GDM1 (cell line): ENCODE measurements at regions not wholly inside any gene's neighbourhood (a gene's known extent, or its start where the extent isn't known, plus 50 kb on each side); places are given as distances from the start of the nearest gene placed in this dataset.

Experiments
- DNase-seq: peaks from one replicate; lab custom pipeline; 2025; lab: John Stamatoyannopoulos, UW

DNA sequence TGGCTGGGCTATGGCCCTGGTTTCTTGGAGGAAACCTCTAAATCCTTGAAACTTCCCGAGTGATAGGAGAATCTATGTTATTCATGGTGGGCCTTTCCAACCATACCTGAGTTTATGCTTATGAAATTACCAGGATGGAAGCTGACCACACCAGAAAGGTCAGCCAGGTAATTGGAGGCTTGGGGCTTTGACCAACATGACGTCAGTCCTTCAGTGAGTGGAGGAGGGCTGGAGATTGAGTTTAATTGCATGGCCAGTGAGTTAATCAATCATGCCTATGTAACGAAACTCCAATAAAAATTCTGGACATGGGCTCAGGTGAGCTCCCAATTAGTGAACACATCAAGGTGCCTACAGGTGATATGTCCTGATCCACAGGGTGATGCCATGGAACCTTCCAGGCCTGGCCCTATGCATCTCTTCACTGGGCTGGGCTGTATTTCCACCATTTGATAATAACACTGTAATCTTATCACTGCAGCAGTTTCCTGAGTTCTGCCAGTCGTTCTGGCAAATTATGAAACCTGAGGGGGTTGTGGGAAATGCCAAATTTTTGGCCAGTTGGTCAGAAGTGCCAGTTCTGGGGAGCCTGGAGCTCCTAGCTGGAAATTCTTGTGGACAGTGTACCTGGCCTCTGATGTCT is 106.5 kb downstream of the CDH26 start:
- no peak for DNase-seq

DNA sequence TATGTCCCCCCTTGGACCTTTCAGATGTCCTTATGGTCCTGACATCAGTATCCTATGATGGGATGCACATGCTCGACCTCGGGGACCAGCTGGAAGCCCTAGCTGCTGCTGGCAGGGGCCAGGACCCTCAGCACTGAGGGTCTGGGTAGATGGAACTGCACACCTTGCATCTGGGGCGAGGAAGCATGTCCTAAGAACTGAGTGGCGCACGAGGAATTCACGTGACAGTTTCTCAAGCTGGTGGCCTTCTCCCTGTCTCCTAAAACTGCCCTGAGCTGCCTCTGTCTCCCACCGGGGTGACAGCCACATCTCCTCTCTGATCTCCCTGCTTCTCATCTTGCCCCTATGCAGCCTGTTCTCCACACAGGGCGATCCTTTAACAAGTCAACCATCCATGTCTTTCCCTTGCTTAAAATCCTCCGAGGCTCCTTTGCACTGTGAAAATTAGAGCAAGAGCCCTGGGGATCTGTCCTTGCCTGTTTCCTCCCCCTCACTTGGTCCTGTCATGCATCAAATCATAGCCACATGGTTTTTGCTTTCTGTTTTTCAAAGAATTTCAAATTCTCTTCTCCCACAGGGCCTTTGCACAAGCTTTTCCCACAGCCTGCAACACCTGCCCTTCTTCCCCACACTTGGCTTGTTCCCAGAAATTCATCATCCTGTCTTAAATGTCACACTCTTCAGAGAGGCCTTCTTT is 107.7 kb downstream of the CDH26 start:
- DNase-seq = no peak

DNA sequence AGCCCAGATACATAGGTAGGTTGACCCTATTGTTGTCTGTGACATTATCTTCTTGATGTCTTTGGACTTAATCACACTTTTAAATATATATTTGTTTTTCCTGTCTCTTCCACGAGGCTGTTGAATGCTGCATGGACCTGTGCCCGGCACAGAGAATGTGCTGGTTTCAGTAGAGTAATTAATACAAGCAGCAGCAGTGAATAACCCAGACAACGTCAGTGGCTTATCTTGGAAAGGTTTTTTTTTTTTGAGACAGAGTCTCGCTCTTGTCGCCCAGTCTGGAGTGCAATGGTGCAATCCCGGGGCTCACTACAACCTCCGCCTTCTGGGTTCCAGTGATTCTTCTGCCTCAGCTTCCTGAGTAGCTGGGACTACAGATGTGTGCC is 108.2 kb downstream of the CDH26 start:
- no peak for DNase-seq

DNA sequence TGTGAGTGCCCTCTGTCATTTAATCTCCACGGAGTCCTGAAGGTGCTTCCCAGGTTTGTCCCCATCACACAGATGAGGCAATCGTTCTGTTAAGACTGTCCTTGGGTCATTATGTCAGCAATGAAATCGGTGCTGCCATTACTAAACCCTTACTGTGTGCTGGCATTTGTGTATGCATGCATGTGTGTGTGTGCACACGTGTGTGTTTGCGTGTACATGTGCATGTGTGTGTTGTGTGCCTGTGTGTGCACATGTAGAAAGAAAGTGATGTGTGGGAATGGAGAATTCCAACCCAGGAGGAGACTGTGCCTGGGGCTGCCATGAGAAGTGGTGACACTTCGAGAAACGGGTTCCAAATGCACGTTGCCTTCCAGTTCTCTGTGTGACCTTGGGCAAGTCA is 110.3 kb downstream of the CDH26 start:
- no peak for DNase-seq

DNA sequence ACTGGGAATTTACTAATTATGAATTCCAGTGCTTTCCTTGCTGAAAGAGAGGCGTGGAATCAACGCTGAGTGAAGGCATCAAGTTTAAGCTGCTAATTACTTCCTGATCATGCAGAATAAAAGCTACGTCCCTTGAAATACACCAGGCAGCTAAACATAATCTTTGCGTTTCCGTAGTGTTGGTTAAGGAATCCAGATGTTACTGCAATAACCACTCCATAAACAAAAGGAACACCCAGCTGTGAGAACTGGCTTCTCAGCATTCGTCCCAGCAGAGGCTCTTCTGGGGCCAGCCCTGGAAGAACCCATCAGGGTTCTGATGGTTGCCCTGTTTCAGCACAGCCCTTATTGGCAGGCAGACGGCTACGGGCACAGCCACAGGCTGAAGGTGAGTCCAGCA is 111.4 kb downstream of the CDH26 start:
- DNase-seq = no peak

DNA sequence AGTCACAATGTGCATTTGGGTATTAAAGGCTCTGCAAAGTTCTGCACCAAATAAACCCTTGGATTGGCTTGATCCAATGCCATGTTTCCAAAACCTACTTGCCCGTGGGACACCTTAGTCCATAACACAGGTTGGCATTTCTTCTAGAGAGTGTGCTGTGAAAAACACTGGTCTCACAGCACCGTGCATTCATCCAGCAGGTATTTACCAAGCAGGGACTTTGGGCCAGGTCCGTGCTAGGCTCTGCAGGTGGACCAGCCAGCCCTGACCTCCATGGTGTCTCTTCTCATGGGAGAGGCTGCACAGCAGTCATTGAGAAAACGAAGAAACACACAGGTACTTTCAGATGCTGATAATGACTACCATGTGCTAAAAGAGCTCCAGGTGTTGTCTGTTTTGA is 112.6 kb downstream of the CDH26 start:
- DNase-seq = no peak

DNA sequence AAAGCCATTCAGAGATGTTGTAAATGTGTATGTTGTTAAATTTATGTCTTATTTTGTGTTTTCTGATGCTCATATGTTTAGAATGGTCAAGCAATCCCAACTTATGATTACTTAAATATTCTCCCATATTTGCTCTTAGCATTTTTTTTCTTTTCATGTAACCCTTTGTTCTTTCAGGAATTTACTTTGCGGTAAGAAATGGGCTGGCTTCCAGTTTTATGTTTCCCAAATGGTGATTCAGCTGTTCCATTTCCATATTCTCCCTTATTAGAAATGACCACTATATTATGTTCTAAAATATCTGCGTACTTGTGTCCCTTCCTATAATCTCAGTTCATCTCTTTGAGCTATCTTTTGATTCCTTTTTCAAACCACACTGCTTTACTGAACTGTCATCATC is 113.7 kb downstream of the CDH26 start:
- DNase-seq = no peak

DNA sequence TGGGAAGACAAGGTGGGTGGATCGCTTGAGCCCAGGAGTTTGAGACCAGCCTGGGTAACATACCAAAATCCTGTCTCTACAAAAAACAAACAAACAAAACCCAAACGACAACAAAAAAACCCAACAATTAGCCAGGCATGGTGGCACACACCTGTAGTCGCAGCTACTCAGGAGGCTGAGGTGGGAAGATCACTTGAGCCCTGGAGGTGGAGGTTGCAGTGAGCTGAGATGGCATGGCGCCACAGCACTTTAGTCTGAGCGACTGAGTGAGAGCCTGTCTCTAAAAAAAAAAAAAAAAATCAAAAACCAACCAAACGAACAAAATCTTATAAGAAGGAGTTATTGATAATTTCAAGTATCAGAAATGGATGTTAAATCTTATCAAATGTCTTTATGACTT is 114.9 kb downstream of the CDH26 start:
- no peak for DNase-seq

DNA sequence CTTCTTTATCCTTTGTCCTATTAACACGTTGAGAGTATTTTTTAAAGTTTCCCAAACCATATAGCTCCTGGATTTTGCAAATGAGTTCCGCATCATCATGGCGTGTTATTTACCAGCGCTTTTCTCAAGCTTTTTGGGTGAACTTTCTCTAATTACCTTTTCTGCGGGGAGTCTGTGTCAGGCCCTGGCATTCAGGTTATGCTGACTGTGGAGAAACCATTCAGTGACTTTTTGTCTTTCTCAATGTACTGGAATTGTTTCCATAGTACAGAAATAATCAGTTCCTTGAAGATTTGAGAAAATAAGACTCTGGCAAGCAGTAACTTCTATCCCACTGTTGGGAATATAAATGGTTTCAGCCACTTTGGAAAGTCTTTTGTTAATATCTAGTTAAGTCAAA is 115.3 kb downstream of the CDH26 start:
- DNase-seq = no peak

DNA sequence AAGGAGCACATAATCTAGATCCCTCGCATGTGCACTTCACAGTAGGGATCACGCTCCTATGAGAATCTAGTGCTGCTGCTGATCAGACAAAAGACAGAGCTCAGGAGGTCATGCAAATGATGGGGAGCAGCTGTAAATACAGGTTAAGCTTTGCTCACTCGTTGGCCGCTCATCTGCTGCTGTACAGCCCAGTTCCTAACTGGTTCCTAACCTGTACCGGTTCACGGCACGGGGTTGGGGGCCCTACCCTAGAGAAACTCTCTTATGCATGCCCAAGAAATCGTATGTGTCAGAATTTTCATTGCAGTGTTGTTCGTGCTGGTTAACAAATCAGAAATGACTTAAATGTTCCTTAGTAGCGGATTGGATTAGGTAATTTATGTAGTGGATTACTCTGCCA is 116.1 kb downstream of the CDH26 start:
- no peak for DNase-seq

DNA sequence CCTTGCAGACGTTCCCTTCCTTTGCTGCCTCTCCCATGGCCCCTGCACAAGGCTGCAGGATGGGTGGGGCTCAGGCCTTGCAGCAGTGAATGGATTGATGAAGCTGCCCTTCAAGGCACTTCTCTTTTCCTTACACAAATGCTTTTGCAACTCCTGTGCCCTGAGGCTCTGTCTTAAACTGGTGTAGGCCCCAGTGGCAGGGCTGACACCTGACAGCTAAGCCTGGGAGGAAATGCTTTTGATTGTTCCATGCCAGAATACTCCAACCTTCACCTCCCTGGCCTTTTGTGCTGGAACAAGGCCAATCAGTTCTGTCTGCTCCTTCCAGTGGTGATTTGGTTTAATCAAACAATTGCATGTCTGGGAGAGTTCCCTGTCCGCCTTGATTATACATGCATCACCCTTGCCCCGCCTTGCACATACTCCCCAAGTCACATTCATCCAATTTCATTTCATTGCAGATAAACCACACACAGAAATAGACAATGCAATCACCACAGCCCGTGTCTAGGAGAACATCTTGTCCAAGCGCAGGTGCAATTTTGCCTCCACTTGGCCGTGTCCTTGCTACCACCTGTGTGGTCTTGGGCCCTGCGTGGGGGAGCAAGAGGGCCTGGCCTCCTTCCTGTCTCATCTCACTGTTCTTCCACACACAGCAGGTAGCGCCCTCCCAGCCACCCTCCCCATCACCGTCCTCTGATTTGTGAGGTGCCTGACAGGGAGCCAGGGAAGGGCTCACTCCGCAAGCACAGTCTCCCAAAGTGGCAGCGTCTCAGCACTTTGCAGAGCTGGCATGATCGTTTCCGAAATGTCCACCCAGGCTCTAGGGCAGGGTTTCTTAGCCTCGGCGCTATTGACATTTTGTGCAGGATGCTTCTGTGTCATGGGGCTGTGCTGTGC is 120.4 kb downstream of the CDH26 start:
- DNase-seq = peak; percentile 19

DNA sequence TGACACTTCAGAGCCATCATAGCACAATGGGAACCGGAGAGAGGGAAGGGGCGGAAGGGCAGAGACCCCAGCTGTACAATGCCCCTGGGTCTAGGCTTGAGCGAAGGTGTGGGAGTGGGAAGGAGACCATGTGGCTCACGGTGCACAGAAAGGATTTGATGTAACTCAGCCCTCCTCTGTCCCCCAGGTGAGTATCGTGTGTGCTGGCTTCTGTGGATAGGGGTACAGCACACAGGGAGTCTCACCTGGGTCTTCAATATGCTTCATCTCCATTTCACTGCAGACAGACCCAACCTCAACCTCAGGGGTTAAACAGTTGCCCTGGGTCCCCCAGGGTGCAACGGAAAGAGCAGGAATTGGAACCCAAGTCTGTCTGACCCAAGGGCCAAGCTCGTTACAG is 122.2 kb downstream of the CDH26 start:
- no peak for DNase-seq

DNA sequence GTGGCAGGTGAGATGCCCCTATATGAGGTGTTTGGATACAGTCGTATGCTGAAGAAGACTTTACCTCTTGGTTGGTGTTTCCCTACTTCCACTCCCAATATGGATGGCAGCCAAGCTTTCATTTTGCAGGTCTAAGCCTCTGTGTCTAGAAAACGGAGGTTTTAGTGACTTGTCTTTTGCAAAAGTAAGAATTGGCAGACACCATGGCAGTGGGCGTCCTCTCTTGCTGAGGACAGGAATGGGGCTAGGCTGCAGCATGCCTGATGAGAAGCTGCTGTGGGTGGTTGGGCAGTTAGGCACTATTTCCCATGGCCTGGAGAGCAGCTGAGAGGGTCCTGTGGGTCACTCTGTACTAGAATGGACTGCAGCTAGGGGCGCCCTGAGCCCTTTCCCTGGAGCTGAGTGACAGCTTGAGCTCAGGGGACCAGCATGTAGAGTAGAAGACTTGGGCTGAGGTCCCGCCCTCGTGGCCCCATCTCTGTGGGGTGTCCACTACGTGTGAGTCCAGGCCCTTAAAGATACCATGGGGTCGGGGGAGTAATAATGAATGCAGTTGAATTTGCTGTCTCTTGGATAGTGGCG is 127.4 kb downstream of the CDH26 start:
- DNase-seq = no peak

DNA sequence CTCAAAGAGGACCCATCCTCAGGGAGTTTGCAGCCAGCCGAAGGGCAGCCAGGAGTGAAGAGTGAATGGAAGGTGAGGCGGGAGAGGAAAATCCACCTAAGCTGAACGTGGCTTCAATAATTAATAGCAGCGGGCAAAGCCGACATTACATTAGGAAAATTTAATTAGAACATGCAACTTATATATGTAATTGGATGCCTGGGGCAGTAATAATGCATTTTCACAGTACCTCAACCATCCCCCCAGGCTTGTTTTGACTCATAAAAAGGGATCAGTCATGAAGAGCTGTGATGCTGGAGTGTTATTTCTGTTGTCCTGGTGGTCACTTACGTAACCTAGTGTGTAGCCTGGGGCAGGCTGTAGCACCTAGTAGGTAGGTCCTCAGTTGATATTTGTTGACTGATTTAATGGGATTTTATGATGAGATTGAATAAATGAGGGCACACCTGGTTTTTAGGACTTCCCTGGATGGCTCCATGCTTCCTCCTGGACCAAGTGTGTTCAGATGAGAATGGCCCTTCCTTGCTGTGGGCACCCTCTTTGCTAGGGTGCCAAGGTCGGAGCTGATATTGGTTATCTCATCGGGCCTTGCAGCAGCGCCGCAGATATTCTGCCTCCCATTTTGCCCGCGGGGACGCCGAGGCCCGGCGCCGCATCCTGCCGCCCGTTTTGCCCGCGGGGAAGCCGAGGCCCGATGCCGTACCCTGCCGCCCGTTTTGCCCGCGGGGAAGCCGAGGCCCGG is 128.8 kb downstream of the CDH26 start:
- DNase-seq = no peak

DNA sequence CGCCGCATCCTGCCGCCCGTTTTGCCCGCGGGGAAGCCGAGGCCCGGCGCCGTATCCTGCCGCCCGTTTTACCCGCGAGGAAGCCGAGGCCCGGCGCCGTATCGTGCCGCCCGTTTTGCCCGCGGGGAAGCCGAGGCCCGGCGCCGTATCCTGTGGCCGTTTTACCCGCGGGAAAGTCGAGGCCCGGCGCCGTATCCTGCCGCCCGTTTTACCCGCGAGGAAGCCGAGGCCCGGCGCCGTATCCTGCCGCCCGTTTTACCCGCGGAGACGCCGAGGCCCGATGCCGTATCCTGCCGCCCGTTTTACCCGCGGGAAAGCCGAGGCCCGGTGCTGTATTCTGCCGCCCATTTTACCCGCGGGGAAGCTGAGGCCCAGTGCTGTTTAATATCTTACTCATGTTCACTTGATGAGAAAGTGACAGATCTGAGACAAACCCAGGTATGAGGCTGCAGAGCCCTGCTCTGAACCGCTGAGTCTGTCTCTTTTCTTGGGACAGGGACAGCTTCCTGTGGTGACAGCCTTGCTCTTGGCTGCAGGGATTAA is 129.4 kb downstream of the CDH26 start:
- DNase-seq = no peak

DNA sequence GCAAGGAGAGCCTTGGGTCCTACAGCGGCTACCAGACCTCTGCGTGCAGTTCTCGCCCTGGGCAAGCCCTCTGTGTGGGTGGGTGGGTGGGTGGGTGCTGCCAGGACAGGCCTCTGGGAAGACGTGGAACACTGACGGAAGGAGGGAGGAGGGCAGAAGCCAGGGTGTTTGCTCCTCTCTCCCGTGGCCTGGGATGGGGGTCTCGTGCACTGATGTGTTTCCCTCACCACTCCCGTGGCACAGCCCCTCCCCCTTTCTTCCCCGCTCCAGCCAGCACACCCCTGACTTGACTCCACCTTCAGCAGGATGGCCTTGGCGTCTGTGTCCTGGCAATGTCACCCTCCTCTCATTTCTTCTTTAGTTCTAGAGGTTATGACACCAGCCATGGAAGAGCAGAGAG is 130.0 kb downstream of the CDH26 start:
- no peak for DNase-seq

DNA sequence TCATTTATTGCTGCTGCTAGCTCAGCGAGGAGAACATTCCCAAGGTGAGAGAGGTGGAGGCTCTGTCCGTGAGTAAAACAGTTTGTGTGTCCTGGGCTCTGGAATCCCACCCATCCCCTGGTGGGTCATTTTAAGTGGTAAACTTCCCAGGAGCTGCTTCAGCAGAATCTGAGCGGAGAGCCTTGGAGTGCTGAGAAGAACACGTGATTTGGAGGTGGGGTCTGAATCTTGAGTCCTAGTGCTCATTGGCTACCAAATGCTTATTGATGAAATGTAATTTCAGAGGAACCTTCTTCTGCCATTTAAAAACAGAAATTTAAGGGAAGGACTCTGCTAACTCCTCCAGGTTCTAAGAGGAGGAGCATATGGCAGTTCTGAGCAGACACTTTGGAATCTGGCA is 132.4 kb downstream of the CDH26 start:
- no peak for DNase-seq

DNA sequence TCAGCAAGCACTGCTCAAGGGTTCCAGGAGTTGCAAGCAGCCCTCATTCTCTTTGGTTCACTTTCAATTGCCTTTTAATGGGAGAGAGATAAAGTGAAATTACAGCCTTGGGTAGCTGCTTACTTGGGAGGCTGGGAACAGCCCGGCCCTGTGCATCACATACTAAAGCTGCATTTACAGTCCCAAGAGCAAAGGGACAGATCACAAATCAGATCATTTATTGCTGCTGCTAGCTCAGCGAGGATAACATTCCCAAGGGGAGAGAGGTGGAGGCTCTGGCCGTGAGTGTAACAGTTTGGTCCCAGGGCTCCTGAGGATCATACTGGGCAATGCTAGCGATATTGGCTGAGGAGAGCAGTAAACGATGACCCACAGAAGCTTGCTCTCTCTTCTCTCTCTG is 133.1 kb downstream of the CDH26 start:
- DNase-seq = no peak

DNA sequence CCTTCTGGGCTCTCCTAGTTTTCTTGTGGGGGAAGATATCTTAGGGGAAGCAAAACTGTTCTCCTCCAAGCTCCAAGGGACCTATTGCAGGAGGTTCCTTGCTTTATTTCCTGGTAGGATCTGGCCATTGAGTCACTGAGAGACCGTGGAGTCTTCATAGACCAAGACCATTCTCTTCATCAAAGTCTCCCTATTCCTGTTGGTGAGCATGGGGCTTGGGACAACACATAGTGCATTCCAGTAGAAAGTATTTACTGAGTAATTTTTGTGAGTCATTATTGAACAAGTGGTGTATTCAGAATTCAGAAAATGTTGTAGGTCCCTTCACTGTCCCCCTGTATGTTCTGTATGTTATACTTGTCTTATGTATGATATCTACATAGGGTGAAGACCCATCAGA is 133.6 kb downstream of the CDH26 start:
- no peak for DNase-seq

DNA sequence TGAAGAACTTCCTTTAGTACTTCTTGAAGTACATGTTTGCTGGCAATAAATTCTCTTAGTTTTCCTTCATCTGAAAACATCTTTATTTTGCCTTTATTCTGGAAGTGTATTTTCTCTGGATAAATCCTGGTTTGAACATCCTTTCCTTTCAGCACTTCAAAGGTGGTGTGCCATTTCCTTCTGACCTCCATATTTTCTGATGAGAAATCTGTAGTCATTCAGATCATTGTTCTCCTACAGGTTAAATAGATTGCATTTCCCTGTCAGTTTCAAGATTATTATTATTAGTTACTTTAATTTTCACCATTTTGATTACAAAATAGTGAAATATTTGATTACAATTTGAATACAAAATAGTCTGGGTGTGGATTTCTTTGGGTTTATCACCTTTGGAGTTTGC is 134.5 kb downstream of the CDH26 start:
- no peak for DNase-seq

DNA sequence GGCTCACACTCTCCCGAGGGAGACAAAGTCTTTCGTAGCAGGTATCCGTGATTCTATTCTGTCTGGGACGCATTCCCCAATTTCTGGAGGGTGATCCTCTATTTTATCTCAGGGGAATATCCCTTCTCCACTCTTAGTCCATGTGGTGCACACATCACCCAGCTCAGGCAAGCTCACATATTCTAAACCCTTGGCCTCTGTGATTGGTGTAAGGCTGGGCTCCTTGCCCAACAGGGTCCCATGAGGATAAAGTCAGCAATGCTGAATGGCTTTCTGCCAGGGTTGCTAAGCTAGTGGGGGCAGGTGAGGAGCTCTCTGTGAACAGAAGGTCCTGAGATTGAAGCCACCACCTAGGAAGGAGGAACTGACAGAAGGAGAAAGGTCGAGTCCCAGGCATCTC is 137.2 kb downstream of the CDH26 start:
- no peak for DNase-seq

DNA sequence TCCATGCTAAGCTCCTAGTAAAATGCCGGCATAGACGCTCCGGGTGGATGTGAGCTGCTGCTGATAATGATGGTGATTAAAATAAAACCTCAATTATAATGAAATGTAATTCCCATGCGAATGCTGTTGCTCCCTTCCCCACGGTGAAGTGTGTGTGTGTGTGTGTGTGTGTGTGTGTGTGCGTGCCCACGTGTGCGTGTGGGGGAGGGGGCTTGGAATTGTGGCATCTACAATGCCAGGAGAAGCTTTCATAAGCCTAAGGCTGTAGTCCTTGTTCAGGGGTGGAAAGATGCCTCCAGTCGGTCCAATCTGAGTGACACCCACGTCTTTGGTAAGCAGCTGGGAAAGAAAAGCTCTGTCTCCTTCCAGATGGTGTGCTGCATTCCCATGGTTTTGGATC is 137.9 kb downstream of the CDH26 start:
- DNase-seq = no peak
